ENCODE measurements at regions not wholly inside any gene's neighbourhood (a gene's known extent, or its start where the extent isn't known, plus 50 kb on each side); places are given as distances from the start of the nearest gene placed in this dataset.

DNA sequence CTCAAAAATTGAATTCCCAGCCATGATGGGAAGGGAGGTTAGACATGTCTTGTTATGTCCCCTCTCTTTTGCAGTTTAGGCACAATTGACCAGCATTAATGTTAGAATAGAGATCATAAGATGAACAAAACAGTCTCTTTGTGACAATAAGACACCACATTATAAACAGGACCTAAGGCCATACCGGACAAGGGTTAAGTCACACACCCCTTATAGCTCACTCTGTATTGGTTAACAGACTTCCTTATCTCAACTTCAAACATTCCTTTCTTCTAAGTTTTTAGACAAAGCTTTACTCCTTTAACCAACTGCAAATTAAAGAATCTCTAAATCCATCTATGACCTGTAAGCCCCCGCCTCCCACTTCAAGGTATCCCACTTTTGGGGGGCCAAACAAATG, 81.1 kb upstream of the CPM start:
- TF ChIP-seq CTCF (IDR thresholded peaks at IDR 0.05) (no peak), POLR2A (IDR thresholded peaks at IDR 0.05) (no peak)
